ENCODE measurements at regions not wholly inside any gene's neighbourhood (a gene's known extent, or its start where the extent isn't known, plus 50 kb on each side); places are given as distances from the start of the nearest gene placed in this dataset.

DNA sequence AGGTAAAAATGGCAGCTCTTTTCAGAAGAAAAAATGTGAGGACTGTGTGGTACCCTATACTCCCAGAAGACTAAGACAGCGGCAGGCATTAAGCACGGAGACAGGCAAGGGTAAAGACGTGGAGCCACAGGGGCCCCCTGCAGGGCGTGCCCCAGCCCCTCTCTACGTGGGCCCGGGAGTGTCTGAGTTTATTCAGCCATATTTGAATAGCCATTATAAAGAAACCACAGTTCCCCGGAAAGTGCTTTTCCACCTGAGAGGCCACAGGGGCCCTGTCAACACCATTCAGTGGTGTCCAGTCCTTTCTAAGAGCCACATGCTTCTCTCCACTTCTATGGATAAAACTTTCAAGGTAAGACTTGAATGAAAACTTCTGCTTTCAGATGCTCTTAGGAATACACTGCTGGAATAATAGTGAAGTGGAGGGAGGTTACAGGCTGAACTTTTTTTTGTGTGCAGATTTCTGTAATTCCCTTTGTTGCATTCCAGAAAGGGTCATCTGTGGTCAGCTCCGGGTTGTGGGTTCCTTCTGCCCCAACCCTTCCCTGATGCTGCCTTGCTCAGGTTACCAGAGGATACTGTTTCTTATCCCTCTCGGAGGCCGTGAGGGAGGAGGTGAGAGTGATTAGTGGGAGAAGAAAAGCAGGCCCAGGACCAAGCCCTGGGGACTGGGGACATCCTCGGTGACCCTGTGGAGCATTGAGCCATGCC is 58.4 kb downstream of the SLC25A47 start:
- no peak for DNase-seq (ENCODE audit: low read depth in 3 of 3)

- DNase-seq (ENCODE audit: low read depth in 3 of 3): no peak
Observed at GRCh38 chr14:100382106-100382455, 58.9 kb downstream of the SLC25A47 start.

DNA sequence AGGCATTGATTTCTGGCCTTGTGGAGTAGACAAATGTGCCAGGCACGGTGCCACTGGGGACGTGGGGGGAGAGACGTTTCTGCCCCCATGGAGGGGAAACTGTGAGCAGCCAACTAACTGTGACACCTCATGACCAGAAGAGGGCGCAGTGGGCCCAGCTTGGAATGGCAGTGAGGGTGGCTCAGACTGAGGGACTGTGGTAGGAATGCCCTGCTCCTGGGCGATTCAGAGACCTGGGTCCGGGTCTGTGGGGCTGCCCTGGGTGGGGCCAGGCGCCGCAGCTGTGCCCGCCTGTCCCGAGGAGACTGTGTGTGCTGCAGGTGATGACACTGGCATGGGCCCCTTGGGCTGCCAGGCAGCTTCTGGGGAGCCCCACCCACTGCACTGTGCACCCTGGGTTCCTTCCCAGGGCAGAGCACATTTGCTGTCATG is 60.6 kb downstream of the SLC25A47 start:
- peak; percentile 35 to 58 (median 53) for DNase-seq (ENCODE audit: low read depth in 3 of 3)

GRCh38 chr14:100384277-100384676 is 61.1 kb downstream of the SLC25A47 start:
- no peak for DNase-seq (ENCODE audit: low read depth in 3 of 3)

- DNase-seq (ENCODE audit: low read depth in 3 of 3): no peak
Observed at GRCh38 chr14:100384819-100385813, 62.0 kb downstream of the SLC25A47 start.

- DNase-seq (ENCODE audit: low read depth in 3 of 3): no peak
Observed at GRCh38 chr14:100386121-100386520, 63.0 kb downstream of the SLC25A47 start.

GRCh38 chr14:100386846-100387245 is 63.7 kb downstream of the SLC25A47 start:
- no peak for DNase-seq (ENCODE audit: low read depth in 3 of 3)

GRCh38 chr14:100387450-100387849 is 64.3 kb downstream of the SLC25A47 start:
- DNase-seq (ENCODE audit: low read depth in 3 of 3): no peak

DNA sequence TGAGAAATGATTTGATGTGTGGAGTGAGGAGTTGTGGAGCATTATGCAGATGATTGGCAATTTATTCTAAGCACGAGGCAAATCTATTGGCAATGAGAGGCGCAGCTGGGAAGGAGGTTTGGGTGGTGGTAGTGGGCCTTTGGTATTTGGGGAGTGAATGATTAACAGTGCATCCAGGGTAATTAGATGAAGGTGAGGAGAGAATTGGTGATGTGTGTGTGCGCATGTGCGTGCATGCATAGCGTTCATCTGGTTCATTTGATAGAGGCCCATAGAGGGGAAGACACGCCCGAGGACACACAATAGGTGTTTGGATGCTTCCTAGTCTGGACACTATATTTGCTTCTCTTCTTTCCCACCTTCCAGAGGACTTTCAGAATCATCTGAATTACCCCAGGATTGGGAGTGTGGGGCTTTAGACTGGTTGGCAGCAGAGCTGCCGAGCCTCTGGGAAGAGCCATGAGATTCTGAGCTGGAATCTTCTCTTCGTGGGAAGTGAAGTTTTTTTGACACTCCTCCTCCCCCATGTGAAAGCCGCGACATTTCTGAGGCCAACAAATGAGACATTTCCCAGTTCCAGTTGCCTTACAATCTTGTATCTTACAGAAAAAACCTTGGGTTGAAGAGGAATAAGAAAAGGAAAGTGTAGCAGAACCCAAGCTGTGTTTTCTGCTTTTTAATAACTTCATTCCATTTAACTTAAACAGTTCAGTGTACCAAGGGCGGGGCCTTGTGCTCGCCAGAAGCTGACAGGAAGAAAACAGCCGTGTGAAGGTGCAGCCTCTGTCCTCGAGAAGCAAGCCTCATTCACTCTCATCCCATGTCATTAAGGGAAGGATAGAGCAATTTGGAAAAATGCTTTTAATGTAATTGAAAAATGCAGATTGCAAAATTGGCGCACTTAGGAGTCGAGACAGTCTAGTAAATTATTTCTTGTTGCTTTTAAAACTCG is 65.2 kb downstream of the SLC25A47 start:
- no peak for DNase-seq (ENCODE audit: low read depth in 3 of 3)

- DNase-seq (ENCODE audit: low read depth in 3 of 3): no peak
Observed at GRCh38 chr14:100389497-100390104, 66.5 kb downstream of the SLC25A47 start.

DNA sequence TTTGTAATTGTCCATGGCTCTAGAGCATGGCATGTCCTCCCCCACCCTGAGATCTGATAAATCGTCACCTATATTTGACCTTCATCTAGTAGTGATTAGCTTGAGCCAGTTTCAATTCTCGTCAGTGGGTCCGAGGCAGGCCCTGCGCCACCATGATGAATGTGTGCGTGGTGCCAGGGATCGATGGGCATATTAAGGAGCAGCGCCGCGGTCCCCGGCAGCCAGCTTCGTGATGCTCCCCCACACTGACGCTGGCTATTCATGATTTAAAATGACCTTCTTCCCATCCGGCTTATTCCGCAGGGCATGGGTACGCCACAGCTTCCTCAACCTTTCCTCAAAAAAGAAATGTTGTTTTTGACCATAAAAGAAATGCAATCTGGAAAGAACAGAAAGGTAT is 68.0 kb downstream of the SLC25A47 start:
- no peak for DNase-seq (ENCODE audit: low read depth in 3 of 3)

DNA sequence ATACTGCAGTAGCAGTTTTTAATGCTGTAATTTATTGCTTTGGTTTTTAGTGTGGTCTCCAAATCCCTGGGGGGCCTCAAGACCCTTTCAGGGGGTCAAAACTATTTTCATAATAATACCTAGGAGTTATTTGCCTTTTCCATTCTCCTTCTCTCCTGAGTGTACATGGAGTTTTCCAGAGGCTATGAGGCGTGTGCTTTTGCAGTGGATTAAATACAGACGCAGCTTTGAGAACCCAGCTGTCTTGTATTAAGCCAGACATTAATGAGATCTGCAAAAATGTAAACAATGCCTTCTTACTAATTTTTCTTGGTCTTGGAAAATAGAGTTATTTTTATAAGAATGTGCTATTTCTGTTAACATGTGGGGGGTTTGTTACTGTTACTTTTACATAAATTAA is 68.6 kb downstream of the SLC25A47 start:
- DNase-seq (ENCODE audit: low read depth in 3 of 3): no peak

- DNase-seq (ENCODE audit: low read depth in 3 of 3): no peak
Observed at GRCh38 chr14:100392356-100392755, 69.2 kb downstream of the SLC25A47 start.

GRCh38 chr14:100393362-100393761 is 70.2 kb downstream of the SLC25A47 start:
- DNase-seq (ENCODE audit: low read depth in 3 of 3): no peak

- DNase-seq (ENCODE audit: low read depth in 3 of 3): no peak
Observed at GRCh38 chr14:100393906-100394732, 71.0 kb downstream of the SLC25A47 start.

GRCh38 chr14:100394886-100395672 is 71.9 kb downstream of the SLC25A47 start:
- DNase-seq (ENCODE audit: low read depth in 3 of 3): no peak

DNA sequence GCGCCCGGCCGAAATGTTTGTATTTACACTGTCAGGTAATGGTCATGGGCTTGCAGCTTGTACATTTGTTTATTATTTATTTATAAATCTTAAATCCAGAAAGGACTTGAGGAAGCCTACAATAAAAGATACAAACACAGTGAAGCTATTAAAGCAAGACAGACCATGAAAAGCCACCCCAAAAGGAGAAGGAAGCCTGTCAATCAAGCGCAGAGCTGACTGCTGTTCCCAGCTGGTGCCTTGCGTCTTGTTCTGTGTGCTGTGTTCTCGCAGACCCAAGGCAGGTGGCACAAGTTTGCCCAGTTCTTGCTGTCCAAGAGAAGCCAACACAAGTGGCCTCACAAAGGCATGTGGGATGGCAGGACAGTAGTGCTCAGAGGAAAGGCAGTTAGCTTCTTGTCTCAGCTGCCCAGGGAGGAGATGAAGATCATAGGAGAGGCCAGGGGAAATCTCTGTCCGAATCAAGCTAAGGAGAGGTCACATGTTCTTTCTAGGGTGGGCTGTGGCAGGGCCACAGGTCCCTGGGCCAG is 73.2 kb downstream of the SLC25A47 start:
- no peak for DNase-seq (ENCODE audit: low read depth in 3 of 3)

- no peak for DNase-seq (ENCODE audit: low read depth in 3 of 3)
Observed at GRCh38 chr14:100397005-100397404, 73.9 kb downstream of the SLC25A47 start.

GRCh38 chr14:100398044-100398443 is 74.9 kb downstream of the SLC25A47 start:
- no peak for DNase-seq (ENCODE audit: low read depth in 3 of 3)

All from stimulated activated CD4-positive, alpha-beta T cell treated with anti-CD3 and anti-CD28 coated beads, TNF-alpha, amount 100 ng/mL, for 48 hours (primary cell).